Kidney tubule cell (primary cell): ENCODE measurements at regions not wholly inside any gene's neighbourhood (a gene's known extent, or its start where the extent isn't known, plus 50 kb on each side); places are given as distances from the start of the nearest gene placed in this dataset.
"Not testable (repeated sequence)": the region's sequence is repeated elsewhere in the genome, so short reads cannot be mapped to it uniquely, and the experiment has no call there.

Experiments used
- DNase-seq: peaks from one replicate; pipeline ENCODE4 v3.0.0-alpha.2; 2018; ENCODE audit warnings: low spot score

GRCh38 chr11:49316180-49316579 is 107.8 kb upstream of the FOLH1 start:
- DNase-seq = no peak

- DNase-seq = no peak
Observed at GRCh38 chr11:49303080-49303479, 94.7 kb upstream of the FOLH1 start.

- no peak for DNase-seq
Observed at GRCh38 chr11:49302360-49302759, 94.0 kb upstream of the FOLH1 start.

GRCh38 chr11:49298017-49298416 is 89.6 kb upstream of the FOLH1 start:
- DNase-seq = not testable (repeated sequence)

GRCh38 chr11:49283911-49284310 is 75.5 kb upstream of the FOLH1 start:
- DNase-seq = not testable (repeated sequence)

GRCh38 chr11:49283282-49283681 is 74.9 kb upstream of the FOLH1 start:
- DNase-seq = peak; percentile 1

GRCh38 chr11:49282125-49282524 is 73.7 kb upstream of the FOLH1 start:
- not testable (repeated sequence) for DNase-seq

GRCh38 chr11:49277951-49278350 is 69.5 kb upstream of the FOLH1 start:
- not testable (repeated sequence) for DNase-seq
